Loucy (cell line): ENCODE measurements at regions not wholly inside any gene's neighbourhood (a gene's known extent, or its start where the extent isn't known, plus 50 kb on each side); places are given as distances from the start of the nearest gene placed in this dataset.

Experiments
- EZH2phosphoT487 ChIP-seq: fragments of 200-600 bp; IDR thresholded peaks from 2 replicates; pipeline ENCODE4 v1.6.1; 2018; ENCODE audit warnings: antibody characterized with exemption, mild to moderate bottlenecking, moderate library complexity, borderline replicate concordance
- TF ChIP-seq, protein P1 (sequence below): fragments of 200-600 bp; sonication (generic); conservative IDR thresholded peaks from 2 replicates; pipeline ENCODE4 v1.5.1; 2014; ENCODE audit warnings: mild to moderate bottlenecking, antibody characterized with exemption, low read length

DNA sequence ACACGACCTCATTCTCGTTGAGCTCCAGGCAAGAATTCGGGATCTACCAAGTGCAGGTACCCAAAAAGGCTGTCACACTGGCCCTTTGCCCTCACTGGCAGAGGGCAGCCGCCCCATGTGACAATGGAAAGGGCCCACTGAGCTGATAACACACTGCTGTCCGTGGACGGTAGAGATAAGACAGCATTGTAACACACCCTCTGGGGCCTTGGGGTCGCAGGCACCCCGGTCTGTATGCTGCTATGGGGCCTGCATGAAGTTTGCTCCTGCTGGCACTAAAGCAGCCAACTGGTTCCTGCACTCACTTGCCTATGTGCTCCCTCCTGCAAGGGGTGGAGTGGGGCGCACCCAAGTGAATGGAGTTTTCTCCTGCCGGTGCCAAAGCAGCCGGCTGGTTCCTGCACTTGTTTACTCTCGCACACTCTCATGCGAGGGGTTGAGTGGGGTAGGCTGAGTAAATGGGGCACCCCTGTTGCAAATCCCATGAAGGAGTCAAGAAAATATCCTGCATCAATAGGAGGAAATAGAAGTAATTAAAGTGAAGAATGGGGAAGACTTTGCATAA, 477.9 kb downstream of the ATP23 start:
- TF ChIP-seq, protein P1, sequence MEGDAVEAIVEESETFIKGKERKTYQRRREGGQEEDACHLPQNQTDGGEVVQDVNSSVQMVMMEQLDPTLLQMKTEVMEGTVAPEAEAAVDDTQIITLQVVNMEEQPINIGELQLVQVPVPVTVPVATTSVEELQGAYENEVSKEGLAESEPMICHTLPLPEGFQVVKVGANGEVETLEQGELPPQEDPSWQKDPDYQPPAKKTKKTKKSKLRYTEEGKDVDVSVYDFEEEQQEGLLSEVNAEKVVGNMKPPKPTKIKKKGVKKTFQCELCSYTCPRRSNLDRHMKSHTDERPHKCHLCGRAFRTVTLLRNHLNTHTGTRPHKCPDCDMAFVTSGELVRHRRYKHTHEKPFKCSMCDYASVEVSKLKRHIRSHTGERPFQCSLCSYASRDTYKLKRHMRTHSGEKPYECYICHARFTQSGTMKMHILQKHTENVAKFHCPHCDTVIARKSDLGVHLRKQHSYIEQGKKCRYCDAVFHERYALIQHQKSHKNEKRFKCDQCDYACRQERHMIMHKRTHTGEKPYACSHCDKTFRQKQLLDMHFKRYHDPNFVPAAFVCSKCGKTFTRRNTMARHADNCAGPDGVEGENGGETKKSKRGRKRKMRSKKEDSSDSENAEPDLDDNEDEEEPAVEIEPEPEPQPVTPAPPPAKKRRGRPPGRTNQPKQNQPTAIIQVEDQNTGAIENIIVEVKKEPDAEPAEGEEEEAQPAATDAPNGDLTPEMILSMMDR: no peak
- no peak for TF ChIP-seq EZH2phosphoT487
